Neural cell (in vitro differentiated cells): ENCODE measurements at regions not wholly inside any gene's neighbourhood (a gene's known extent, or its start where the extent isn't known, plus 50 kb on each side); places are given as distances from the start of the nearest gene placed in this dataset.

Experiments
- H2AFZ ChIP-seq: fragments of 200-600, 300-800 bp; sonication (generic), shearing (Covaris generic); 2 replicates; pipeline ENCODE4 v1.6.0; 2014; ENCODE audit warnings: low read depth, mild to moderate bottlenecking, antibody characterized with exemption, low read length, moderate library complexity
- H3F3A ChIP-seq: fragments of 200-600 bp; shearing (Covaris generic); 2 replicates; pipeline ENCODE4 v1.6.1; 2016; ENCODE audit warnings: mild to moderate bottlenecking, moderate library complexity, mixed read lengths, antibody characterized with exemption, low read length; ENCODE audit not compliant: insufficient read depth, poor library complexity, severe bottlenecking
- H3K27ac ChIP-seq: fragments of 200-600, 300-800 bp; sonication (generic), shearing (Covaris generic); 2 replicates; pipeline ENCODE4 v1.5.1; 2014; ENCODE audit warnings: mild to moderate bottlenecking, low read length, moderate library complexity
- H3K27me3 ChIP-seq: fragments of 300-800, 200-600 bp; sonication (generic), shearing (Covaris generic); 2 replicates; pipeline ENCODE4 v1.6.0; 2014; ENCODE audit warnings: mild to moderate bottlenecking, low read depth, low read length, moderate library complexity; ENCODE audit not compliant: insufficient read depth
- H3K36me3 ChIP-seq: fragments of 300-800, 200-600 bp; sonication (generic), shearing (Covaris generic); 2 replicates; pipeline ENCODE4 v1.5.1; 2014; ENCODE audit warnings: mild to moderate bottlenecking, antibody characterized with exemption, low read length, moderate library complexity; ENCODE audit not compliant: insufficient read depth
- H3K4me2 ChIP-seq: fragments of 300-800, 200-600 bp; sonication (generic), shearing (Covaris generic); 2 replicates; pipeline ENCODE4 v1.6.0; 2014; ENCODE audit warnings: mild to moderate bottlenecking, low read length
- H3K4me3 ChIP-seq: fragments of 300-800, 200-600 bp; sonication (generic), shearing (Covaris generic); 2 replicates; pipeline ENCODE4 v1.5.1; 2014; ENCODE audit warnings: mild to moderate bottlenecking, low read length, moderate library complexity
- H3K79me2 ChIP-seq: fragments of 200-600 bp; shearing (Covaris generic); replicated peaks from 2 replicates; pipeline ENCODE4 v1.6.0; 2014; ENCODE audit warnings: mild to moderate bottlenecking, low read length, moderate library complexity; ENCODE audit not compliant: insufficient read depth
- H3K9ac ChIP-seq: fragments of 300-800, 200-600 bp; sonication (generic), shearing (Covaris generic); 2 replicates; pipeline ENCODE4 v1.6.1; 2016; ENCODE audit warnings: mild to moderate bottlenecking, low read length, mixed read lengths
- H3K9me2 ChIP-seq: fragments of 200-600 bp; shearing (Covaris generic); 2 replicates; pipeline ENCODE4 v1.6.1; 2016; ENCODE audit warnings: mild to moderate bottlenecking, low read length, mixed read lengths; ENCODE audit not compliant: insufficient read depth
- H3K9me3 ChIP-seq: fragments of 200-600, 300-800 bp; sonication (generic), shearing (Covaris generic); 2 replicates; pipeline ENCODE4 v1.6.1; 2016; ENCODE audit warnings: mild to moderate bottlenecking, mixed run types, low read length, moderate library complexity, mixed read lengths
- H4K20me1 ChIP-seq: fragments of 200-600 bp; shearing (Covaris generic); 2 replicates; pipeline ENCODE4 v1.6.1; 2016; ENCODE audit warnings: mild to moderate bottlenecking, mixed run types; ENCODE audit not compliant: insufficient read depth
- CTCF ChIP-seq: fragments of 450-650 bp; IDR thresholded peaks from 2 replicates; pipeline ENCODE4 v1.5.1; 2014; ENCODE audit warnings: antibody characterized with exemption, mild to moderate bottlenecking, moderate library complexity; ENCODE audit not compliant: poor library complexity, severe bottlenecking
- EP300 ChIP-seq: fragments of 450-650 bp; conservative IDR thresholded peaks from 2 replicates; pipeline ENCODE4 v1.6.1; 2014; ENCODE audit warnings: antibody characterized with exemption, mild to moderate bottlenecking, moderate library complexity; ENCODE audit not compliant: poor library complexity, severe bottlenecking
- EZH2 ChIP-seq: fragments of 200-600, 300-800 bp; shearing (Covaris generic), sonication (generic); IDR thresholded peaks from 2 replicates; pipeline ENCODE4 v1.6.1; 2014; ENCODE audit warnings: antibody characterized with exemption, low read length, borderline replicate concordance, mild to moderate bottlenecking; ENCODE audit not compliant: insufficient read depth, poor library complexity, severe bottlenecking
- MXI1 ChIP-seq: fragments of 450-650 bp; conservative IDR thresholded peaks from 2 replicates; pipeline ENCODE4 v1.6.1; 2014; ENCODE audit warnings: antibody characterized with exemption, mild to moderate bottlenecking; ENCODE audit not compliant: poor library complexity, severe bottlenecking
- POLR2AphosphoS5 ChIP-seq: IDR thresholded peaks from 2 replicates; pipeline ENCODE4 v1.6.1; 2012
- RAD21 ChIP-seq: fragments of 450-650 bp; conservative IDR thresholded peaks from 2 replicates; pipeline ENCODE4 v1.6.1; 2014; ENCODE audit warnings: antibody characterized with exemption, mild to moderate bottlenecking, moderate library complexity
- REST ChIP-seq: IDR thresholded peaks from 2 replicates; pipeline ENCODE4 v1.6.1; 2012; ENCODE audit warnings: borderline replicate concordance
- SMC3 ChIP-seq: fragments of 450-650 bp; conservative IDR thresholded peaks from 2 replicates; pipeline ENCODE4 v1.6.1; 2014; ENCODE audit warnings: antibody characterized with exemption, mild to moderate bottlenecking, moderate library complexity; ENCODE audit not compliant: poor library complexity
- TAF1 ChIP-seq: IDR thresholded peaks from 2 replicates; pipeline ENCODE4 v1.6.1; 2012; ENCODE audit warnings: low read depth

GRCh38 chr2:11983401-11983800 lies 237.0 kb downstream of the LPIN1 start:
- Histone ChIP-seq H3K27ac (no peak overlapping the region), H3K9me2 (no peaks in the 10 kb centered on the region), H3F3A (no peaks in the 10 kb centered on the region), H3K27me3 (no peaks in the 10 kb centered on the region), H3K4me3 (no peak overlapping the region), H2AFZ (no peak overlapping the region), H3K4me2 (no peak overlapping the region), H3K36me3 (no peaks in the 10 kb centered on the region), H3K9ac (no peak overlapping the region), H3K79me2 (no peaks in the 10 kb centered on the region), H4K20me1 (no peaks in the 10 kb centered on the region), H3K9me3 (no peaks in the 10 kb centered on the region)
- TF ChIP-seq MXI1, result no peak
- TF ChIP-seq REST, result no peak
- TF ChIP-seq CTCF, result no peak
- no peak for TF ChIP-seq EP300
- TF ChIP-seq POLR2AphosphoS5, result no peak
- TF ChIP-seq EZH2, result no peak
- no peak for TF ChIP-seq TAF1
- no peak for TF ChIP-seq RAD21
- TF ChIP-seq SMC3, result no peak

- Histone ChIP-seq H3K4me2 (no peak overlapping the region), H3K4me3 (no peak overlapping the region), H3K9me2 (no peaks in the 10 kb centered on the region), H3K79me2 (no peaks in the 10 kb centered on the region), H3K27ac (no peak overlapping the region), H3K27me3 (no peaks in the 10 kb centered on the region), H4K20me1 (no peaks in the 10 kb centered on the region), H3K36me3 (no peaks in the 10 kb centered on the region), H3K9ac (no peak overlapping the region), H3F3A (no peaks in the 10 kb centered on the region), H2AFZ (no peak overlapping the region), H3K9me3 (no peaks in the 10 kb centered on the region)
- TF ChIP-seq POLR2AphosphoS5 (no peak), MXI1 (no peak), RAD21 (no peak), EP300 (no peak), CTCF (no peak), REST (no peak), SMC3 (no peak), EZH2 (no peak), TAF1 (no peak)
Measured at GRCh38 chr2:11983870-11984269, 237.4 kb downstream of the LPIN1 start.
